Cardiac fibroblast (primary cell): ENCODE measurements at regions not wholly inside any gene's neighbourhood (a gene's known extent, or its start where the extent isn't known, plus 50 kb on each side); places are given as distances from the start of the nearest gene placed in this dataset.

Source experiments
- DNase-seq, 2 donors: peaks; one replicate each; pipeline versions ENCODE4 v3.0.0 to v3.0.0-alpha.2; 2010; ENCODE audit warnings: low read depth in 2 of 2
- H3K4me3 ChIP-seq, 2 donors: replicated peaks in 1 of 2; 1 replicate in 1 of 2; 2 replicates in 1 of 2; pipeline ENCODE4 v1.5.1; 2011; ENCODE audit warnings: low read depth in 2 of 2, low read length in 2 of 2, mild to moderate bottlenecking in 2 of 2, moderate library complexity in 1 of 2
- CTCF ChIP-seq: IDR thresholded peaks from one replicate; pipeline ENCODE4 v1.5.1; 2011; ENCODE audit warnings: low read depth, mild to moderate bottlenecking, low read length, inconsistent platforms

- H3K4me3 ChIP-seq = no peak overlapping the region
- no peak for TF ChIP-seq CTCF
- DNase-seq = no peak
Observed at GRCh38 chr4:26257850-26258249, 63.0 kb upstream of the RBPJ start.

- H3K4me3 ChIP-seq = no peak overlapping the region
- no peak for DNase-seq
- TF ChIP-seq CTCF = no peak
Observed at GRCh38 chr4:26260571-26260970, 60.2 kb upstream of the RBPJ start.

- TF ChIP-seq CTCF = no peak
- no peak for DNase-seq
- H3K4me3 ChIP-seq = no peak overlapping the region
Observed at GRCh38 chr4:26261405-26261804, 59.4 kb upstream of the RBPJ start.

GRCh38 chr4:26263165-26263564, 57.6 kb upstream of the RBPJ start:
- H3K4me3 ChIP-seq = no peak overlapping the region
- no peak for DNase-seq
- no peak for TF ChIP-seq CTCF

GRCh38 chr4:26264109-26264508, 56.7 kb upstream of the RBPJ start:
- TF ChIP-seq CTCF = no peak
- no peak overlapping the region for H3K4me3 ChIP-seq
- DNase-seq = no peak

- DNase-seq = peak in 1 of 2 donors; percentile 64
- H3K4me3 ChIP-seq = no peak overlapping the region
- TF ChIP-seq CTCF = no peak
Observed at GRCh38 chr4:26267087-26267486, 53.7 kb upstream of the RBPJ start.

GRCh38 chr4:26268246-26268645, 52.6 kb upstream of the RBPJ start:
- H3K4me3 ChIP-seq = no peak overlapping the region
- DNase-seq = no peak
- TF ChIP-seq CTCF = no peak
